GM21360 (cell line): ENCODE measurements at regions not wholly inside any gene's neighbourhood (a gene's known extent, or its start where the extent isn't known, plus 50 kb on each side); places are given as distances from the start of the nearest gene placed in this dataset.
"Not testable (repeated sequence)": the region's sequence is repeated elsewhere in the genome, so short reads cannot be mapped to it uniquely, and the experiment has no call there.

Experiments
- ATAC-seq: cut with Tn5 transposase; IDR thresholded peaks from one replicate; pipeline ENCODE4 v1.9.1; 2021; ENCODE audit warnings: mild to moderate bottlenecking, moderate library complexity; ENCODE audit not compliant: unreplicated experiment

- ATAC-seq: no peak
These were observed 277.5 kb upstream of the LYPLAL1 start for GRCh38 chr1:218896202-218896601.

- ATAC-seq: no peak
These were observed 274.8 kb upstream of the LYPLAL1 start for GRCh38 chr1:218898921-218899320.

- no peak for ATAC-seq
These were observed 273.1 kb upstream of the LYPLAL1 start for GRCh38 chr1:218900615-218901014.

GRCh38 chr1:218904416-218904815, 269.3 kb upstream of the LYPLAL1 start:
- no peak for ATAC-seq

- ATAC-seq: no peak
These were observed 257.0 kb upstream of the LYPLAL1 start for GRCh38 chr1:218916720-218917119.

GRCh38 chr1:218917656-218918055, 256.0 kb upstream of the LYPLAL1 start:
- ATAC-seq: no peak

GRCh38 chr1:218925777-218926176, 247.9 kb upstream of the LYPLAL1 start:
- no peak for ATAC-seq

GRCh38 chr1:218926631-218927030, 247.0 kb upstream of the LYPLAL1 start:
- ATAC-seq: no peak

- no peak for ATAC-seq
These were observed 243.7 kb upstream of the LYPLAL1 start for GRCh38 chr1:218930000-218930399.

- no peak for ATAC-seq
These were observed 243.0 kb upstream of the LYPLAL1 start for GRCh38 chr1:218930472-218931241.

- no peak for ATAC-seq
These were observed 242.4 kb upstream of the LYPLAL1 start for GRCh38 chr1:218931324-218931723.

- ATAC-seq: no peak
These were observed 240.2 kb upstream of the LYPLAL1 start for GRCh38 chr1:218933513-218933912.

- not testable (repeated sequence) for ATAC-seq
These were observed 238.3 kb upstream of the LYPLAL1 start for GRCh38 chr1:218935408-218935807.

GRCh38 chr1:218938259-218938658, 235.4 kb upstream of the LYPLAL1 start:
- ATAC-seq: no peak

- no peak for ATAC-seq
These were observed 234.6 kb upstream of the LYPLAL1 start for GRCh38 chr1:218939095-218939494.

- no peak for ATAC-seq
These were observed 231.2 kb upstream of the LYPLAL1 start for GRCh38 chr1:218942431-218942830.

- no peak for ATAC-seq
These were observed 230.3 kb upstream of the LYPLAL1 start for GRCh38 chr1:218943371-218943770.

GRCh38 chr1:218945050-218945449, 228.6 kb upstream of the LYPLAL1 start:
- ATAC-seq: no peak

- no peak for ATAC-seq
These were observed 227.5 kb upstream of the LYPLAL1 start for GRCh38 chr1:218946147-218946546.

GRCh38 chr1:218948446-218948845, 225.2 kb upstream of the LYPLAL1 start:
- ATAC-seq: no peak

GRCh38 chr1:218953386-218953785, 220.3 kb upstream of the LYPLAL1 start:
- no peak for ATAC-seq

- ATAC-seq: no peak
These were observed 215.7 kb upstream of the LYPLAL1 start for GRCh38 chr1:218957971-218958370.

- ATAC-seq: no peak
These were observed 213.9 kb upstream of the LYPLAL1 start for GRCh38 chr1:218959784-218960183.
